ENCODE measurements at regions not wholly inside any gene's neighbourhood (a gene's known extent, or its start where the extent isn't known, plus 50 kb on each side); places are given as distances from the start of the nearest gene placed in this dataset.

DNA sequence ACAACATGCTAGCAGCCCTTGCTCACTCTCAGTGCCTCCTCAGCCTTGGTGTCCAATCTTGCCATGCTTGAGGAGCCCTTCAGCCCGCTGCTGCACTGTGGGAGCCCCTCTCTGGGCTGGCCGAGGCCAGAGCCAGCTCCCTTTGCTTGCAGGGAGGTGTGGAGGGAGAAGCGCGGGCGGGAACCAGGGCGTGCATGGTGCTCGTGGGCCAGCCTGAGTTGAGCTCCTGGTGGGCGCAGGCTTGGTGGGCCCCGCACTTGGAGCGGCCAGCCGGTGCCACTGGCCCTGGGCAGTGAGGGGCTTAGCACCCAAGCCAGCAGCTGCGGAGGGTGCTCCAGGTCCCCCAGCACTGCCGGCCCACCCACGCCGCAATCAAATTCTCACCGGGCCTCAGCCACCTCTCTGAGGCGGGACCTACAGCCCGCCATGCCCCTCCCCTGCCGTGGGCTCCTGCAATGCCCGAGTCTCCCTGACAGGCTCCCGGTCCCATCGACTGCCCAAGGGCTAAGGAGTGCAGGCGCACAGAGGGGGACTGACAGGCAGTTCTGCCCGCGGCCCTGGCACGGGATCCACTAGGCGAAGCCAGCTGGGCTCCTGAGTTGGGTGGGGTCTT is 333.5 kb downstream of the KCNN2 start:
- TF ChIP-seq JUN (CRISPR knock-in tag; IDR thresholded peaks at IDR 0.05) (no peak), MYBL2 (CRISPR knock-in tag; IDR thresholded peaks at IDR 0.05) (no peak), RELA (CRISPR knock-in tag; IDR thresholded peaks at IDR 0.05; ENCODE audit: borderline replicate concordance) (no peak), NFE2L1 (CRISPR knock-in tag; IDR thresholded peaks at IDR 0.05) (no peak), CREM (CRISPR knock-in tag; IDR thresholded peaks at IDR 0.05) (no peak), NFYB (CRISPR knock-in tag; conservative IDR thresholded peaks at IDR 0.05; ENCODE audit: low read depth) (no peak), NR2C2 (CRISPR knock-in tag; IDR thresholded peaks at IDR 0.05) (no peak)
- TF ChIP-seq, protein P1, sequence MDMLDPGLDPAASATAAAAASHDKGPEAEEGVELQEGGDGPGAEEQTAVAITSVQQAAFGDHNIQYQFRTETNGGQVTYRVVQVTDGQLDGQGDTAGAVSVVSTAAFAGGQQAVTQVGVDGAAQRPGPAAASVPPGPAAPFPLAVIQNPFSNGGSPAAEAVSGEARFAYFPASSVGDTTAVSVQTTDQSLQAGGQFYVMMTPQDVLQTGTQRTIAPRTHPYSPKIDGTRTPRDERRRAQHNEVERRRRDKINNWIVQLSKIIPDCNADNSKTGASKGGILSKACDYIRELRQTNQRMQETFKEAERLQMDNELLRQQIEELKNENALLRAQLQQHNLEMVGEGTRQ (CRISPR knock-in tag; IDR thresholded peaks at IDR 0.05) = no peak
- TF ChIP-seq, protein P2, sequence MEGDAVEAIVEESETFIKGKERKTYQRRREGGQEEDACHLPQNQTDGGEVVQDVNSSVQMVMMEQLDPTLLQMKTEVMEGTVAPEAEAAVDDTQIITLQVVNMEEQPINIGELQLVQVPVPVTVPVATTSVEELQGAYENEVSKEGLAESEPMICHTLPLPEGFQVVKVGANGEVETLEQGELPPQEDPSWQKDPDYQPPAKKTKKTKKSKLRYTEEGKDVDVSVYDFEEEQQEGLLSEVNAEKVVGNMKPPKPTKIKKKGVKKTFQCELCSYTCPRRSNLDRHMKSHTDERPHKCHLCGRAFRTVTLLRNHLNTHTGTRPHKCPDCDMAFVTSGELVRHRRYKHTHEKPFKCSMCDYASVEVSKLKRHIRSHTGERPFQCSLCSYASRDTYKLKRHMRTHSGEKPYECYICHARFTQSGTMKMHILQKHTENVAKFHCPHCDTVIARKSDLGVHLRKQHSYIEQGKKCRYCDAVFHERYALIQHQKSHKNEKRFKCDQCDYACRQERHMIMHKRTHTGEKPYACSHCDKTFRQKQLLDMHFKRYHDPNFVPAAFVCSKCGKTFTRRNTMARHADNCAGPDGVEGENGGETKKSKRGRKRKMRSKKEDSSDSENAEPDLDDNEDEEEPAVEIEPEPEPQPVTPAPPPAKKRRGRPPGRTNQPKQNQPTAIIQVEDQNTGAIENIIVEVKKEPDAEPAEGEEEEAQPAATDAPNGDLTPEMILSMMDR (IDR thresholded peaks at IDR 0.05) = no peak
